ENCODE measurements at regions not wholly inside any gene's neighbourhood (a gene's known extent, or its start where the extent isn't known, plus 50 kb on each side); places are given as distances from the start of the nearest gene placed in this dataset.

DNA sequence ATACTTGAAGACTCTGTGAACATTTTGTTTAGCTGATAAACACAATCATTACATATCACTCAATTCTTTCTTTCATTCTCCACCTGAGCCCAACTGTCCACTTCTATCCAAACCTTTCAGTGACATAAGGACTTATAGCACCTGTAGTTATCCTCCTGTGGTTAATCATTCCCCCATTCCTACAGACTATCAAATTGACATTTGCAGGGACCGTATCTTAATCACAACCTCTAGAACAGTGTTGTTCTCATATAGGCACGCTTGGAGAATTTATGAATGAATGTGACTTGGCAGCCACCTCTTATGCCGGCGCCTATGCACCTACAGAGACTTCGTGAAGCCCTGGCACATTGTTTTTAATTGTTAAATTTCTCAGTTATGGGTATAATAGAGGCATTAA is 83.9 kb upstream of the CXADR start:
- H3K9me3 ChIP-seq (replicated peaks), result no peaks in the 10 kb centered on the region
- no peaks in the 10 kb centered on the region for H3K27me3 ChIP-seq (replicated peaks)
- H3K36me3 ChIP-seq, result no peaks in the 10 kb centered on the region
- H3K4me3 ChIP-seq, result no peak overlapping the region
- no peaks in the 10 kb centered on the region for H3K4me1 ChIP-seq (replicated peaks)
- no peak for DNase-seq (ENCODE audit: low read depth in 1 of 2, low spot score in 2 of 2)
- no peak overlapping the region for H3K27ac ChIP-seq

DNA sequence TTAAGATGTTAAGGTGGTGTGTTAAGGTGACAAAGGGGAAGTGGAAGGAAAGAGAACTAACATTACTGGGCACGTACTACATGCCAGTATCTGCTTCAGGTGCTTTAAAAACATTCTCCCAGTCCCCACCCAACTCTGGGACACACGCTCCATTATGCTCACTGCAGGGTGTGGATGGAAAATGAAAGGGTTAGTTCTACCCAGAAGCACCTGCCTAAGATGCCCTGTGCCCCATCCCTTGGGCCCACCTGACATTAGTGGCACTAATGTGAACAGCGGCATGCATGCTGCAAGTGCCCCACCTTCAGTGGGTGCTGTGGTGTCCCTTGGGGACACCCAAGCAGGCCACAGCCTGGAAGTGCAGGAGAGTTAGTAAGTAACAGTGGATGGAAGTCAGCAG is 82.9 kb upstream of the CXADR start:
- Histone ChIP-seq H3K4me1 (replicated peaks) (no peaks in the 10 kb centered on the region), H3K36me3 (no peaks in the 10 kb centered on the region), H3K27ac (no peak overlapping the region), H3K4me3 (no peak overlapping the region), H3K9me3 (replicated peaks) (no peaks in the 10 kb centered on the region), H3K27me3 (replicated peaks) (no peaks in the 10 kb centered on the region)
- DNase-seq (ENCODE audit: low read depth in 1 of 2, low spot score in 2 of 2), result no peak

DNA sequence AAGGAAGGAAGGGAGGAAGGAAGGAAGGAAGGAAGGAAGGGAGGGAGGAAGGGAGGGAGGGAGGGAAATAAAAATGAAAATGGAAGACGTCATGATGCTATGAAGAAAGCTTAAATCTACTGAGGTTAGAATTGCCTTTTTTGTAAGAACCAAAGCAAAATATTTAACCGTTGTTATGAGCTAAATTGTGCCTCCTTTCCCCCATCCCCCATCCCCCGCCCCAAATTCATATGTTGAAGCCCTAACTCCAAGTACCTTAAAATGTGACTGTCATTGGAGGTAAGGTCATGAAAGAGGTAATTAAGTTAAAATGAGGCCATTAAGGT is 80.1 kb upstream of the CXADR start:
- no peaks in the 10 kb centered on the region for H3K4me1 ChIP-seq (replicated peaks)
- H3K36me3 ChIP-seq, result no peaks in the 10 kb centered on the region
- H3K9me3 ChIP-seq (replicated peaks), result no peaks in the 10 kb centered on the region
- DNase-seq (ENCODE audit: low read depth in 1 of 2, low spot score in 2 of 2), result no peak
- no peak overlapping the region for H3K27ac ChIP-seq
- no peak overlapping the region for H3K4me3 ChIP-seq
- no peaks in the 10 kb centered on the region for H3K27me3 ChIP-seq (replicated peaks)

DNA sequence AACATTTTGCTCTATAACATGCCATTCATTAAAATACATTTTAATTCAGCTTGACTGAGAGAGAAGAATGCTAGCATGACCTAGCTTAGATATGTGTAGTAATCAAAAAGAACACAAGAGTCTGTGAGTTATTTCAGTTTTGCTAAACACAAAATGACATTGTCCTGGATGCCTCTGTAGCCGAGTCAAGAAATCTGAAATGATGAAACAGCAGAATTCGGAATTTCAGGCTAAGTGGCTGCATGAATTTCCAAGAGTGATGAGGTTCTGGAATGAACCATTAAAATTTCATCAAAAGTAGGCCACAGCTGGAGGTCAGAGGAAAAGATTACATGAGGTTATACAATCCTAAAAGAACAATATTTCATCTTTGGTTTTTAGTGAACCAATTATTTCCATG is 79.1 kb upstream of the CXADR start:
- Histone ChIP-seq H3K27ac (no peak overlapping the region), H3K9me3 (replicated peaks) (no peaks in the 10 kb centered on the region), H3K4me3 (no peak overlapping the region), H3K36me3 (no peaks in the 10 kb centered on the region), H3K27me3 (replicated peaks) (no peaks in the 10 kb centered on the region), H3K4me1 (replicated peaks) (no peaks in the 10 kb centered on the region)
- no peak for DNase-seq (ENCODE audit: low read depth in 1 of 2, low spot score in 2 of 2)

DNA sequence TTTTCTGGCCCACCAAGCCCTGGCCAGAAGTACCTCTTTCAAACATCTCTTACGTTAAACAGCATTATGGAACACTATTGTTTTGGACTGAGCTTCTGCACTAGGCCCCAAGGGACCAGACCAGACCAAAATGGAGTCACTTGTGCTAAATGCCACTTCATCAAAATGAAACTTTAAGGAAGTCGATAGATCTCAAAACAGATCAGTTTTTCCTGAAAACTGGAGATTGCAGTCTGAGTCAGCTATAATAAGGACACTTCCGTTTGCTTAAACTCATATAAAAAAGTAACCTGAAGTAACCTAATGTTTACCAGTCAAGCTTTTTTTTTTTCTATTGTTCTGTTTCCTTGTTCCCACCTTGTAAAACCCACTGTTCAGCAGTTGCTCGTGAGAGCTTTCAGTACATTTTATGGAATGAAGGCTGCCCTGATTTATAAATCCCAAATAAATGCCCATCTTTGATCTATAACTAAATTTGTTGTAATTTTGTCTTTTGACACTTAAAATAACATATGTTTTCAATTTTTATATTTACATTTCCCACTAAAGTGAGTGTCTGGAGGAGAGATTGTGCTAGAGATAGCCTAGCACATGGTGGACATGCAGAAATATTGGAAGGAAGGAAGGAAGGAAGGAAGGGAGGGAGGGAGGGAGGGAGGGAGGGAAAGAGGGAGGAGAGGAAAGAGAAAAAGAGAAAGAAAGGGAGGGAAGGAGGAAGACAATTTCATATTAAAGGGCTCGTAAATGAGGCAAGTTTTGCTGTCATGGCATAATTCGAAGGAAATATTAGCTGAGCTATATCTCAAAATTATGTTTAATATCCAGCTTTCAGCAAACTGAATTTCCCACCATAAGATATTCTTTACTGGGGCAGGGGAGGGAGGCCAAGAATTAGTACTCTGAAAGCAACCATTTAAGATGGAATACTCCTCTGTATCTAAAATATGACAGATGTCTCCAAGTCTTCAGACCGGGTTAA is 77.0 kb upstream of the CXADR start:
- DNase-seq (ENCODE audit: low read depth in 1 of 2, low spot score in 2 of 2), result no peak

DNA sequence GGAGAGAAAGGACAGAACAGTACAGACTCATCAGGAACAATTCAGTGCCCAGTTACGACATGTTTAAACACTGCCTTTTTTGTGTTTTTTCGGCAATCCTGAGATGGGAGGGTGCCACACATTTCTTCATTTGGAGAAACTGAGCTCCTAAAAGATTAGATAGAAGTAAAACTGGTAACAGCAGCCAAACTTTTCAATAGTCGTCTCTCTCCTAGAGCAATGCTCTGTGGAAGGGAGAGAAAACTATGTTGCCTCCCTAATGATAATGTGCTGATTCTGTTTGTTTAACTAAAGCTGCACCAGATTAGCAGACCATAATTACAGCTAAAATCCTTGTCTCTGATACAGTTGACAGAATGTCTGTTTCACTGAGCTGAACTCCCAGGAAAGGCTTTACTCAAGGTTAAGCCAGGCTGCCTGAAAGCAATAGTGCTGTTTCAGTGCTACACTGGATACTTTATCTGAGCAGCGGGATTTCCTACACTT is 76.2 kb upstream of the CXADR start:
- H3K36me3 ChIP-seq, result no peaks in the 10 kb centered on the region
- no peaks in the 10 kb centered on the region for H3K4me1 ChIP-seq (replicated peaks)
- H3K27me3 ChIP-seq (replicated peaks), result no peaks in the 10 kb centered on the region
- no peak overlapping the region for H3K27ac ChIP-seq
- no peaks in the 10 kb centered on the region for H3K9me3 ChIP-seq (replicated peaks)
- no peak for DNase-seq (ENCODE audit: low read depth in 1 of 2, low spot score in 2 of 2)
- no peak overlapping the region for H3K4me3 ChIP-seq

More for the DNA sequence above, 77.0 kb upstream of the CXADR start:
- no peak overlapping the region for H3K27ac ChIP-seq
- H3K27me3 ChIP-seq (replicated peaks), result no peaks in the 10 kb centered on the region
- H3K9me3 ChIP-seq (replicated peaks), result no peaks in the 10 kb centered on the region
- no peaks in the 10 kb centered on the region for H3K4me1 ChIP-seq (replicated peaks)
- H3K36me3 ChIP-seq, result no peaks in the 10 kb centered on the region
- H3K4me3 ChIP-seq, result no peak overlapping the region

DNA sequence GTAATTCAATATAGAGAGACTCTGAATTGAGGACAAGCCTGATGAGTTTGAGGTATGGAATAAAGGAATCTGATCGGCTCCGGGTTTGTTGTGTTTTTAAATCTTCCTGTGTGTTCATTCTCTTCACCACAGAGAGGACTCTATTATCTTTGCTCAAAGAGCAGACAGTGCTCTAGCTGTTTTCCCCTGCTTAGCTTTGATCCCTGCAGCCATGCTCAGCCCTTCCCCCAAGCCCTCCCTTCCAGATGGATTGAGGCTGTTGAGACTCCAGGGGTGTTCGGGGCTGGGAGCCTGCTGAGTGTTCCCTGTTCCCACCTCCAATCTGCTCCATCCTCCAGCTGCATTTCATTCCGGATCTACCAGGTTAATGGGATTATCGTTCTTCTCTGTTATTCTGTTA is 74.2 kb upstream of the CXADR start:
- H3K36me3 ChIP-seq, result no peaks in the 10 kb centered on the region
- no peak for DNase-seq (ENCODE audit: low read depth in 1 of 2, low spot score in 2 of 2)
- no peak overlapping the region for H3K4me3 ChIP-seq
- no peaks in the 10 kb centered on the region for H3K27me3 ChIP-seq (replicated peaks)
- no peak overlapping the region for H3K27ac ChIP-seq
- H3K4me1 ChIP-seq (replicated peaks), result no peaks in the 10 kb centered on the region
- no peaks in the 10 kb centered on the region for H3K9me3 ChIP-seq (replicated peaks)

DNA sequence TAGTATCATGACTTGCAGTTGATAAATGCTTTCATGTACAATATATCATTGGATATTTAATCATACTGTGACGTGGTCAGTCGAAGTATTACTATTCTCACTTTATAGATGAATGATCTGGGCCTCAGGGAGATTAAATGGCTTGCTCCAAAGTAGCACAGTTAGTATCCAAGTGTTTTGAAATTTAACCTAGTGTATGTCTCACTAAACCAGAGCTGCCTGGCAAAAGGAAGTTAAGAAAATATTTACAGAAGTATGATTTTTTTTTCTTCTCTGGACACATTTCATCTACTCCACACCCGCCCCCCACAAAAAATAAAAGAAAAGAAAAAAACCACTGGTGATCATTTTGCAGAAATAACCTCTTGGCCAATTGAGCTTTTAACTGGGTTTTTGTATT is 71.9 kb upstream of the CXADR start:
- H3K4me1 ChIP-seq (replicated peaks), result no peaks in the 10 kb centered on the region

DNA sequence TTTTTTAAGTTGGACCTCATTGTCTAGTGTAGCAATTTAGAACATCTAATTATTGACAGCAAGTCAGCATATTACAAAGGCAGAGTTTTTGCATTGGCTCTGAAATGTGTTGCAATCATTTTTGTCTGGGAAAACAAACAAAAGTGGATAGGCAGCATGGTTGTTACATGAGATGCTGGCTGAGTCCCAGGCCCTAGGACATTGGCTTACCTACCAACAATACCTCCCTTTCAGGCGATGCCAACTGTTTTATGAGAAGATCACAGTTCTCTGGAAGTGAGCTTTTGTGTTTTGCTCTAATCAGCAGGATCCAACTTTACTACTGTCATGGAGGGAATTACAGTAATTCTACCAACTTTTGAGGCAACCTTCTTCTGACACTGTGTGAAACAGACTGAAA is 71.5 kb upstream of the CXADR start:
- Histone ChIP-seq H3K4me1 (replicated peaks) (no peaks in the 10 kb centered on the region), H3K27me3 (replicated peaks) (no peaks in the 10 kb centered on the region), H3K36me3 (no peaks in the 10 kb centered on the region), H3K9me3 (replicated peaks) (no peaks in the 10 kb centered on the region), H3K27ac (no peak overlapping the region), H3K4me3 (no peak overlapping the region)
- DNase-seq (ENCODE audit: low read depth in 1 of 2, low spot score in 2 of 2), result no peak

More for the DNA sequence above, 71.9 kb upstream of the CXADR start:
- H3K9me3 ChIP-seq (replicated peaks), result no peaks in the 10 kb centered on the region
- no peaks in the 10 kb centered on the region for H3K27me3 ChIP-seq (replicated peaks)
- H3K4me3 ChIP-seq, result no peak overlapping the region
- DNase-seq (ENCODE audit: low read depth in 1 of 2, low spot score in 2 of 2), result no peak
- no peak overlapping the region for H3K27ac ChIP-seq
- no peaks in the 10 kb centered on the region for H3K36me3 ChIP-seq

DNA sequence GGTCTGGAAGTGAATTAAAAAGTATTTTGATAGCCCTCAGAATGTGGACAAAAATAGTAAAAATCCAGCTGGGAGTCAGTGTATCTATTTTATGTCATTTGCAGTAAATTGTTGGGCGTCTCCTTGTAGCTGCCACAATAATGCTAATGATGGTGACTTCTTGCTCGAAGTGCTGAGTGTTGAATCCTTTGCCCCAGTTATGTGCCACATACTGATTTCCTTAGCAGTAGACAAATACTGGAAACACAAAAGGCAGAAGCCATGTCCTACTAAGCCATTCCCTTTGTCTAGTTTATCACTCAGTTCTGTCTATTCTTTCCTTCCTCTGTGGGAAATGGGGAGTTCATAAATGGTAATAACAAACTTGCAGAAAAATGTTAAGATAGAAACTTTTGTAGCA is 70.7 kb upstream of the CXADR start:
- no peaks in the 10 kb centered on the region for H3K36me3 ChIP-seq
- H3K27ac ChIP-seq, result no peak overlapping the region
- no peaks in the 10 kb centered on the region for H3K4me1 ChIP-seq (replicated peaks)
- H3K27me3 ChIP-seq (replicated peaks), result no peaks in the 10 kb centered on the region
- no peaks in the 10 kb centered on the region for H3K9me3 ChIP-seq (replicated peaks)
- no peak overlapping the region for H3K4me3 ChIP-seq
- no peak for DNase-seq (ENCODE audit: low read depth in 1 of 2, low spot score in 2 of 2)

DNA sequence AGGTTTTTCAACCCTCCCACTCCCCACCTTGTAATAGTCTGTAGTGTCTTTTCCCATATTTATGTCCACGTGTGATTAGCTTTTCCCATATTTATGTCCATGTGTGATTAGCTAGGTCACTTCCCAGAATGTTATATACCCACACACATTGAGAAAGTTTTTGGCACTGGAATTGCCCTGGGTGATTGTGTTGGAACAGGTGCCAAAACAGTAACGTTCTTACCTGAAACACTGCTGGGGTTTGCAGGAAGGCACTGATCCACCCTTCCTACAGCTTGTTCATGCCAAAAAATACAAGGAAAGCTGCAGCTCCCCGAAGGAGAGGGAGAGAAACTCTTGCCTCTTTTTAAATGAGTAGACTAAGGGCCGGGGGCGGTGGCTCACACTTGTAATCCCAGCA is 68.0 kb upstream of the CXADR start:
- H3K27me3 ChIP-seq (replicated peaks), result no peaks in the 10 kb centered on the region
- H3K27ac ChIP-seq, result no peak overlapping the region
- no peak overlapping the region for H3K4me3 ChIP-seq
- no peaks in the 10 kb centered on the region for H3K36me3 ChIP-seq
- no peaks in the 10 kb centered on the region for H3K9me3 ChIP-seq (replicated peaks)
- H3K4me1 ChIP-seq (replicated peaks), result no peaks in the 10 kb centered on the region
- no peak for DNase-seq (ENCODE audit: low read depth in 1 of 2, low spot score in 2 of 2)

DNA sequence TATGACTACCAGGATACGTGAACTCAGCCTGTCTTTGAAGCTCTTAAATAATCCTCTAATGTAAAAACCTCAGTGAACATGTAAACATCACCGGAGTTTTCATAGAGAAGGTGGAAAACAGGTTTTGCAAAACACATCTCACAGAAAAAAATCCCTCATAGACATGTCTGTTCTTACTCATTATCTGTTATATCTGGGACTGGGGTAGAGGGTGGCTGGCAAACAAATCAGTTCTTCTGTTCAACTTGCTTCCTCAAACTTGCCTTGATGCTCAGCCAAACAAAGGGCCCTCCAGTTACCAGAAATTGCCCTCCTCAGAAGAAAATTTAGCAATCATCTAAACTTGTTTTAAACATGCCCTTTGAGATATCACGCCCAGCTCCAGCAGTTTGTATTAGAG is 66.1 kb upstream of the CXADR start:
- no peaks in the 10 kb centered on the region for H3K4me1 ChIP-seq (replicated peaks)
- no peak overlapping the region for H3K4me3 ChIP-seq
- no peaks in the 10 kb centered on the region for H3K9me3 ChIP-seq (replicated peaks)
- H3K27ac ChIP-seq, result no peak overlapping the region
- DNase-seq (ENCODE audit: low read depth in 1 of 2, low spot score in 2 of 2), result no peak
- no peaks in the 10 kb centered on the region for H3K36me3 ChIP-seq
- no peaks in the 10 kb centered on the region for H3K27me3 ChIP-seq (replicated peaks)

DNA sequence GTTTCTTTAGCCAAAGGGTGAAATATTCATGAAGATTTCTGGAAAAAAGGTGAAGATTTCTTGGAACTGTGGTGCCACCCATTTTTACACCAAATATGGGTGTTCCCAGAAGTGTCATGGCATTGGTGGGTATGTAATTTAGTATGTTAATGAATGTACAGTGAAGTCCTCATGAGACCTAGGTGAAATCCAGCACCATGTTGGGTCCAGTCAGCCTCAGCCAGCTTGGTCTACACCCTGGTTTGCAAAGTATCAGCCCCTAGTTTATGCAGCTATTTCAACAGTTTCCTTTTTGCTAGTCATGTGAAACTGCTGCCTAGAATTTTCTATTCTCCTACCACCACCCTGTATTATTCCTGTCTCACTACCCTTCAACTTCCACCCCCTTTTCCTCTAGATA is 63.1 kb upstream of the CXADR start:
- Histone ChIP-seq H3K36me3 (no peaks in the 10 kb centered on the region), H3K4me1 (replicated peaks) (no peaks in the 10 kb centered on the region), H3K4me3 (no peak overlapping the region), H3K9me3 (replicated peaks) (0 out of 2 replicates have a peak, but pooled peaks cover 3% of the 10 kb centered on the region), H3K27me3 (replicated peaks) (no peaks in the 10 kb centered on the region), H3K27ac (no peak overlapping the region)
- DNase-seq (ENCODE audit: low read depth in 1 of 2, low spot score in 2 of 2), result no peak

DNA sequence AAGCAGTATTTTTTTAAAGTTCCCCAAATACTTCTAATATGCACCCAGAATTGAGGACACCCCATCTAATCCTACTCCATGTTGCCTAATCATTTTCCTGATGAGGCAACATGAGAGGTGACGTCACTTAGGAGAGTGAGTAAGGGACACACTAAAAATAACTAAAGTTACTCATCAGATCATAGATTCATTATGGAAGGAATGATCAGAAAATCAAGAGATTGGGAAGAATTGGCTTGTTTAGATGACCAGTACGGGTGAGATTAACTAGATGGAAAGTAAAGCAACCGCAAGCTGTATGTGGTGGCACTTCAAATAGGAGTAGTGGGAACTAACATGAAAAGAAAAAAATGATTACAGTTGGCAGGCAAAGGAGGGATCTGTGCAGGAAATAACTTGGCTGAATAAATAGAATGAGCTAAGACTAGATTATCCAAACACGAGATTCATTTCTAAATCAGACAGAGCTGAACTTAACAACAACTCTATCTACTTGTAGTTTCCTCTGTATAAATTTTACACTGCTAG is 61.4 kb upstream of the CXADR start:
- Histone ChIP-seq H3K4me3 (no peak overlapping the region), H3K27me3 (replicated peaks) (no peaks in the 10 kb centered on the region), H3K9me3 (replicated peaks) (0 out of 2 replicates have a peak, but pooled peaks cover 3% of the 10 kb centered on the region), H3K4me1 (replicated peaks) (no peaks in the 10 kb centered on the region), H3K27ac (no peak overlapping the region), H3K36me3 (no peaks in the 10 kb centered on the region)
- no peak for DNase-seq (ENCODE audit: low read depth in 1 of 2, low spot score in 2 of 2)
